ENCODE measurements at regions not wholly inside any gene's neighbourhood (a gene's known extent, or its start where the extent isn't known, plus 50 kb on each side); places are given as distances from the start of the nearest gene placed in this dataset.
A peak's percentile ranks its signal among the peaks of the same experiment; 100 is the strongest.

GRCh38 chr11:43576803-43577521, 103.6 kb upstream of the HSD17B12 start:
- intact Hi-C loops (cut with DNase I; ENCODE audit: low total_unique reads): no loop called here
- TF ChIP-seq, protein P1, sequence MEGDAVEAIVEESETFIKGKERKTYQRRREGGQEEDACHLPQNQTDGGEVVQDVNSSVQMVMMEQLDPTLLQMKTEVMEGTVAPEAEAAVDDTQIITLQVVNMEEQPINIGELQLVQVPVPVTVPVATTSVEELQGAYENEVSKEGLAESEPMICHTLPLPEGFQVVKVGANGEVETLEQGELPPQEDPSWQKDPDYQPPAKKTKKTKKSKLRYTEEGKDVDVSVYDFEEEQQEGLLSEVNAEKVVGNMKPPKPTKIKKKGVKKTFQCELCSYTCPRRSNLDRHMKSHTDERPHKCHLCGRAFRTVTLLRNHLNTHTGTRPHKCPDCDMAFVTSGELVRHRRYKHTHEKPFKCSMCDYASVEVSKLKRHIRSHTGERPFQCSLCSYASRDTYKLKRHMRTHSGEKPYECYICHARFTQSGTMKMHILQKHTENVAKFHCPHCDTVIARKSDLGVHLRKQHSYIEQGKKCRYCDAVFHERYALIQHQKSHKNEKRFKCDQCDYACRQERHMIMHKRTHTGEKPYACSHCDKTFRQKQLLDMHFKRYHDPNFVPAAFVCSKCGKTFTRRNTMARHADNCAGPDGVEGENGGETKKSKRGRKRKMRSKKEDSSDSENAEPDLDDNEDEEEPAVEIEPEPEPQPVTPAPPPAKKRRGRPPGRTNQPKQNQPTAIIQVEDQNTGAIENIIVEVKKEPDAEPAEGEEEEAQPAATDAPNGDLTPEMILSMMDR (IDR thresholded peaks at IDR 0.05 in 8 of 11, conservative IDR thresholded peaks at IDR 0.05 in 3 of 11): peak in 1 of 11 experiments; percentile 6
- TF ChIP-seq POLR2AphosphoS5 (IDR thresholded peaks at IDR 0.05): no peak
- peaks cover 7 to 100% (median 96%) of the 10 kb centered on the region in 7 donors for H3K27me3 ChIP-seq (replicated peaks in 1 of 7)
- no peak overlapping the region for H3K27ac ChIP-seq
- peaks cover 24 to 72% (median 59%) of the 10 kb centered on the region in 6 donors for H3K4me1 ChIP-seq
- WGBS, 5 donors: 3 to 6% (median 5%) methylated on average over 35 of the region's 35 CpGs
- no peaks in the 10 kb centered on the region for H3K9me3 ChIP-seq
- peak overlapping the region in 1 of 8 donors; percentile 52 for H3K4me3 ChIP-seq
- DNase-seq: no peak
- H3K36me3 ChIP-seq: no peaks in the 10 kb centered on the region

- DNase-seq: no peak
- Histone ChIP-seq H3K9me3 (no peaks in the 10 kb centered on the region), H3K4me1 (peaks cover 24 to 79% (median 65%) of the 10 kb centered on the region in 6 donors), H3K27ac (no peak overlapping the region), H3K4me3 (no peak overlapping the region), H3K27me3 (replicated peaks in 1 of 7) (peaks cover 7 to 100% (median 100%) of the 10 kb centered on the region in 7 donors), H3K36me3 (no peaks in the 10 kb centered on the region)
- WGBS, 5 donors: 10 to 15% (median 11%) methylated on average over 17 of the region's 17 CpGs
- intact Hi-C loops (cut with DNase I; ENCODE audit: low total_unique reads): no loop called here
- TF ChIP-seq POLR2AphosphoS5 (IDR thresholded peaks at IDR 0.05) (no peak), POLR2A (IDR thresholded peaks at IDR 0.05) (no peak)
- TF ChIP-seq, protein P1 (IDR thresholded peaks at IDR 0.05 in 8 of 11, conservative IDR thresholded peaks at IDR 0.05 in 3 of 11): no peak
Measured at GRCh38 chr11:43577566-43578264, 102.8 kb upstream of the HSD17B12 start.

DNA sequence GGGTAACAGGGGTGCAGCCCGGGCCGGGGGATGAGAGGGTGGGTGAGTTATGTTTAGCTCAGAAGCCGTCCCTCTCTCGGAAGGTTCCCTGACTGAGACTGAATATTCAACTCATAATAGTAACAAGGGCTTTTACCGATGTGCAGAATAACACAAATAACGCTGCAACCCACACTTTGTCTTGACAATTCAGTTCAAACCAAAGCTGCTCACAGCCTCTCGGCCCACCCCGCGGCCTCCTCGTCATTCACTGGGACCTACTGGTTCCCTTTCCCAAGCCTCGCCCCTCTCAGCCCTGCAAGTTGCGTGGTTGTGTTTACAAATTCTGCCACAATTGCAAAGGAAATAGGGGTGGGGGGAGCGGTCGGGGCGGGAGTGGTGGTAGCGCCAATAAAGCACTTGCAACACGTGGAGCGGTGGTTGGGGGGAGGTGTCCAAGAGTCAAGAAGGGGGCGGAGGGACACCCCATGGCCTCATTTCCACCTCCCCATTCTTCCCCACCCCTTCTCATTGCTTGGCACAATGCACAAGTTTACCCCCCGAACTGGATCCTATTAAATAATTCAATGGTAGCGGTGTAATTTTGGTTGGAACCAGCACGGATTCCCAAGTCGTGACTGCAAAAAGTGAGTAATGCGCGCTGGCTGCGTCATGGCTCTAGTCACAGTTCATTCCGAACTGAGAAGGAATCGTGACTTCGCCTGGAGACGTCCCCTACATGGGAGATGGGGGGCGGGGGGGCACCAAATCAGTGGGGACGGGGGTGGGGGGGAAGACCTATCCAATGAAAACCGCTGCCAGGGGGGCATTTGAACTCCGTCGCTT, 102.0 kb upstream of the HSD17B12 start:
- Histone ChIP-seq H3K9me3 (no peaks in the 10 kb centered on the region), H3K4me1 (peaks cover 24 to 83% (median 65%) of the 10 kb centered on the region in 6 donors), H3K36me3 (no peaks in the 10 kb centered on the region), H3K4me3 (peak overlapping the region; percentile 23 to 76 (median 52)), H3K27me3 (replicated peaks in 1 of 7) (peaks cover 7 to 100% (median 100%) of the 10 kb centered on the region in 7 donors), H3K27ac (no peak overlapping the region)
- no peak for DNase-seq
- intact Hi-C loops (cut with DNase I; ENCODE audit: low total_unique reads): no loop called here
- TF ChIP-seq POLR2A (IDR thresholded peaks at IDR 0.05) (no peak), POLR2AphosphoS5 (IDR thresholded peaks at IDR 0.05) (no peak)
- TF ChIP-seq, protein P1 (IDR thresholded peaks at IDR 0.05 in 8 of 11, conservative IDR thresholded peaks at IDR 0.05 in 3 of 11): no peak
- WGBS, 5 donors: 2 to 6% (median 2%) methylated on average over 25 to 35 of the region's 35 CpGs

Data from spleen (tissue), 11 donors.